ENCODE measurements at regions not wholly inside any gene's neighbourhood (a gene's known extent, or its start where the extent isn't known, plus 50 kb on each side); places are given as distances from the start of the nearest gene placed in this dataset.

DNA sequence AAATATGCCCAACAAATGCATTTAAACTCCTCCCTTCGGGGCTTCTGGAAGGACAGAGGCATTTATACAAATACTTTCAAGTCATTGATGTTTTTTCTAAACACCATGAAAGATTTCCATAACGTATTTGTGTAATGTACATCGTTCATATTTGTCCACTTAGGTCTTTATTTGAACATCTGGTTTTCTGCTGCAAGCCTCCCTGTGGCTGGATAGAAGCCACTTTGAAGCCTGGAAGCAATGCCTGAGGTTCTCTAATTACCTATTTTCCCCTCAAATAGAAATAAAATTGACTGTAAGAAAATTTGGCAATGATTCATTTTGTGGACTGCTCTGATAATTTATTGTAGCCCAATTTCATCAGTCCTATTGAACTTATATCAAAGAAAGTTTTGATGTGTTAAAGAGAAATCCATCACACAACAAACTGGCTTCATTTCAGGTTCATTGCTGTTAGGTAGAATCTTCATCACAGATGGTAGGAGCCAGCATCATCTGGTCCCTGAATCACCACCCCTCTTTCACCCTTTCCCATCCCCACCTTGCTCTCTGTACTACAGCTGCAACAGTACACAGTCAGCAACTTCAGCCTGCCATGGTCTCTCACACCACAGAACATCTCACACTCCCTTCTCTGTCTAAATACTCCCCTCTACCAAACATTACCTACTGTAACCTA lies 186.0 kb upstream of the MGMT start:
- H3K27me3 ChIP-seq (ENCODE audit: control insufficient read depth in 2 of 2, insufficient read depth in 2 of 2, low read length in 2 of 2): no peaks in the 10 kb centered on the region
- no peak overlapping the region for H3K4me2 ChIP-seq (ENCODE audit: insufficient read depth, low read length)
- DNase-seq (ENCODE audit: low read depth, low spot score): no peak
- BruUV-seq (replicated peaks): no TSS peak
- ChIA-PET POLR2A (no interaction called here), CTCF (no interaction called here)
- H3K4me3 ChIP-seq (replicated peaks in 1 of 3; ENCODE audit: insufficient read depth in 1 of 3, low read depth in 1 of 3, low read length in 3 of 3): no peak overlapping the region
- no peak for FAIRE-seq
- no peaks in the 10 kb centered on the region for H4K20me1 ChIP-seq (replicated peaks; ENCODE audit: control insufficient read depth, extremely low read depth, insufficient read depth, low read length)
- no peak overlapping the region for H2AFZ ChIP-seq (ENCODE audit: low read depth, low read length)
- no peak overlapping the region for H3K27ac ChIP-seq (ENCODE audit: insufficient read depth, low read depth, low read length)
- no peaks in the 10 kb centered on the region for H3K79me2 ChIP-seq (ENCODE audit: control insufficient read depth, insufficient read depth, low read length)
- dilution Hi-C loops (cut with MboI; ENCODE audit: extremely low pct_ligation_motif_present, low sequenced_read_pairs) (no loop called here), intact Hi-C loops (cut with micrococcal nuclease) (no loop called here)
- H3K9me1 ChIP-seq (replicated peaks; ENCODE audit: control insufficient read depth, extremely low read depth, insufficient read depth, low read length): no peaks in the 10 kb centered on the region
- no peaks in the 10 kb centered on the region for H3K36me3 ChIP-seq (ENCODE audit: control insufficient read depth in 2 of 2, extremely low read depth in 1 of 2, insufficient read depth in 2 of 2, low read length in 2 of 2)
- no peaks in the 10 kb centered on the region for H3K9me3 ChIP-seq (replicated peaks; ENCODE audit: control insufficient read depth, insufficient read depth, low read length)
- H3K9ac ChIP-seq (replicated peaks; ENCODE audit: extremely low read depth, insufficient read depth, low read length): no peak overlapping the region
- TF ChIP-seq POLR2AphosphoS5 (IDR thresholded peaks at IDR 0.05; ENCODE audit: insufficient read depth, low read depth, low read length): no peak
- no peak for TF ChIP-seq JUN (IDR thresholded peaks at IDR 0.05; ENCODE audit: borderline replicate concordance, insufficient read depth, insufficient read length, low read depth)
- no peak for TF ChIP-seq GATA2 (IDR thresholded peaks at IDR 0.05; ENCODE audit: insufficient read depth, insufficient read length, low read depth, low read length)
- TF ChIP-seq, protein P1, sequence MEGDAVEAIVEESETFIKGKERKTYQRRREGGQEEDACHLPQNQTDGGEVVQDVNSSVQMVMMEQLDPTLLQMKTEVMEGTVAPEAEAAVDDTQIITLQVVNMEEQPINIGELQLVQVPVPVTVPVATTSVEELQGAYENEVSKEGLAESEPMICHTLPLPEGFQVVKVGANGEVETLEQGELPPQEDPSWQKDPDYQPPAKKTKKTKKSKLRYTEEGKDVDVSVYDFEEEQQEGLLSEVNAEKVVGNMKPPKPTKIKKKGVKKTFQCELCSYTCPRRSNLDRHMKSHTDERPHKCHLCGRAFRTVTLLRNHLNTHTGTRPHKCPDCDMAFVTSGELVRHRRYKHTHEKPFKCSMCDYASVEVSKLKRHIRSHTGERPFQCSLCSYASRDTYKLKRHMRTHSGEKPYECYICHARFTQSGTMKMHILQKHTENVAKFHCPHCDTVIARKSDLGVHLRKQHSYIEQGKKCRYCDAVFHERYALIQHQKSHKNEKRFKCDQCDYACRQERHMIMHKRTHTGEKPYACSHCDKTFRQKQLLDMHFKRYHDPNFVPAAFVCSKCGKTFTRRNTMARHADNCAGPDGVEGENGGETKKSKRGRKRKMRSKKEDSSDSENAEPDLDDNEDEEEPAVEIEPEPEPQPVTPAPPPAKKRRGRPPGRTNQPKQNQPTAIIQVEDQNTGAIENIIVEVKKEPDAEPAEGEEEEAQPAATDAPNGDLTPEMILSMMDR (IDR thresholded peaks at IDR 0.05; ENCODE audit: extremely low read depth in 1 of 2, insufficient read depth in 1 of 2, low read depth in 1 of 2, low read length in 2 of 2): no peak
- TF ChIP-seq POLR2A (IDR thresholded peaks at IDR 0.05; ENCODE audit: low read depth, low read length): no peak
- no peak for TF ChIP-seq FOS (IDR thresholded peaks at IDR 0.05; ENCODE audit: borderline replicate concordance, insufficient read depth, low read length)
- no peak for TF ChIP-seq MYC (IDR thresholded peaks at IDR 0.05; ENCODE audit: low read depth, low read length)
- TF ChIP-seq, protein P2, sequence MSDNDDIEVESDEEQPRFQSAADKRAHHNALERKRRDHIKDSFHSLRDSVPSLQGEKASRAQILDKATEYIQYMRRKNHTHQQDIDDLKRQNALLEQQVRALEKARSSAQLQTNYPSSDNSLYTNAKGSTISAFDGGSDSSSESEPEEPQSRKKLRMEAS (IDR thresholded peaks at IDR 0.05; ENCODE audit: insufficient read depth, insufficient read length): no peak
- no peaks in the 10 kb centered on the region for H3K4me1 ChIP-seq (ENCODE audit: control insufficient read depth, extremely low read depth, insufficient read depth, low read length)
